ENCODE measurements at regions not wholly inside any gene's neighbourhood (a gene's known extent, or its start where the extent isn't known, plus 50 kb on each side); places are given as distances from the start of the nearest gene placed in this dataset.

DNA sequence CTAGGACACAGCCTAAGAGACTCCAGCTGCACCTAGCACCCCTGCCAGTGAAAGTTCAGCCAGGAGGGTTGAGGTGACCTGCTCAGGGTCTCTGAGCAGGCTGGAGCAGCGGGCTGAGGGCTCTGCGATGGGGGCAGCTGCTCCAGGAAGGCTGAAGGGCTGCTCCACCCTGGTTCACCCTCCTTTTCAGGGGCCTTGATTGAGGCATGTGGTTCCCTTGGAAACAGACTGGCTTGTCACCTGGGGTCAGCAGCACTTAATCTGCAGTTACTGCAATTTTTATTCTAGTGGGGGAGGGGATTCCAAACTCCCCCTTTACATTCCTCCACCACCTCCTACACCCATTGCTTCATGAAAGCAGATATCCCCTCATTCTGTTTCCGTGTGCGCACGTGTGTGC lies 85.3 kb upstream of the UNC5B start:
- no peak for TF ChIP-seq EZH2 (IDR thresholded peaks at IDR 0.05; ENCODE audit: borderline replicate concordance, low read length)
- TF ChIP-seq, protein P1, sequence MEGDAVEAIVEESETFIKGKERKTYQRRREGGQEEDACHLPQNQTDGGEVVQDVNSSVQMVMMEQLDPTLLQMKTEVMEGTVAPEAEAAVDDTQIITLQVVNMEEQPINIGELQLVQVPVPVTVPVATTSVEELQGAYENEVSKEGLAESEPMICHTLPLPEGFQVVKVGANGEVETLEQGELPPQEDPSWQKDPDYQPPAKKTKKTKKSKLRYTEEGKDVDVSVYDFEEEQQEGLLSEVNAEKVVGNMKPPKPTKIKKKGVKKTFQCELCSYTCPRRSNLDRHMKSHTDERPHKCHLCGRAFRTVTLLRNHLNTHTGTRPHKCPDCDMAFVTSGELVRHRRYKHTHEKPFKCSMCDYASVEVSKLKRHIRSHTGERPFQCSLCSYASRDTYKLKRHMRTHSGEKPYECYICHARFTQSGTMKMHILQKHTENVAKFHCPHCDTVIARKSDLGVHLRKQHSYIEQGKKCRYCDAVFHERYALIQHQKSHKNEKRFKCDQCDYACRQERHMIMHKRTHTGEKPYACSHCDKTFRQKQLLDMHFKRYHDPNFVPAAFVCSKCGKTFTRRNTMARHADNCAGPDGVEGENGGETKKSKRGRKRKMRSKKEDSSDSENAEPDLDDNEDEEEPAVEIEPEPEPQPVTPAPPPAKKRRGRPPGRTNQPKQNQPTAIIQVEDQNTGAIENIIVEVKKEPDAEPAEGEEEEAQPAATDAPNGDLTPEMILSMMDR (IDR thresholded peaks at IDR 0.05; ENCODE audit: low read length): no peak
